Smooth muscle cell (in vitro differentiated cells): ENCODE measurements at regions not wholly inside any gene's neighbourhood (a gene's known extent, or its start where the extent isn't known, plus 50 kb on each side); places are given as distances from the start of the nearest gene placed in this dataset.

ENCODE experiments used
- DNase-seq: peaks from one replicate; lab custom pipeline; 2025; ENCODE audit not compliant: unreplicated experiment; lab: John Stamatoyannopoulos, UW
- H2AFZ ChIP-seq: fragments of 200-600 bp; sonication (generic); 2 replicates; pipeline ENCODE4 v1.6.0; 2016; ENCODE audit warnings: antibody characterized with exemption, low read depth, mild to moderate bottlenecking
- H3F3A ChIP-seq: fragments of 200-600 bp; sonication (generic); 2 replicates; pipeline ENCODE4 v1.6.0; 2017; ENCODE audit warnings: antibody characterized with exemption, low read depth
- H3K27ac ChIP-seq: fragments of 200-600 bp; sonication (generic); 2 replicates; pipeline ENCODE4 v1.5.1; 2016; ENCODE audit warnings: low read depth, mild to moderate bottlenecking
- H3K27me3 ChIP-seq: fragments of 200-600 bp; sonication (generic); 2 replicates; pipeline ENCODE4 v1.6.1; 2016; ENCODE audit warnings: low read depth, mild to moderate bottlenecking
- H3K36me3 ChIP-seq: fragments of 200-600 bp; sonication (generic); 2 replicates; pipeline ENCODE4 v1.5.1; 2016; ENCODE audit warnings: low read depth
- H3K4me1 ChIP-seq: fragments of 200-600 bp; sonication (generic); 2 replicates; pipeline ENCODE4 v1.5.1; 2016; ENCODE audit warnings: low read depth
- H3K4me2 ChIP-seq: fragments of 200-600 bp; sonication (generic); 2 replicates; pipeline ENCODE4 v1.6.0; 2016; ENCODE audit warnings: mild to moderate bottlenecking
- H3K4me3 ChIP-seq: fragments of 200-600 bp; sonication (generic); 2 replicates; pipeline ENCODE4 v1.5.1; 2016; ENCODE audit warnings: mild to moderate bottlenecking
- H3K79me2 ChIP-seq: fragments of 200-600 bp; sonication (generic); 2 replicates; pipeline ENCODE4 v1.6.0; 2016; ENCODE audit warnings: low read depth, mild to moderate bottlenecking
- H3K9ac ChIP-seq: fragments of 200-600 bp; sonication (generic); 2 replicates; pipeline ENCODE4 v1.6.0; 2016; ENCODE audit warnings: low read depth
- H3K9me3 ChIP-seq: fragments of 200-600 bp; sonication (generic); replicated peaks from 2 replicates; pipeline ENCODE4 v1.5.1; 2016; ENCODE audit warnings: low read depth
- H4K20me1 ChIP-seq: fragments of 200-600 bp; sonication (generic); 2 replicates; pipeline ENCODE4 v1.6.0; 2016; ENCODE audit warnings: low read depth
- CTCF ChIP-seq: fragments of 200-600 bp; sonication (generic); IDR thresholded peaks from 2 replicates; pipeline ENCODE4 v1.5.1; 2017; ENCODE audit warnings: borderline replicate concordance, mild to moderate bottlenecking, antibody characterized with exemption; ENCODE audit not compliant: insufficient read depth, poor library complexity, severe bottlenecking
- WGBS: methylation state at CpG from one replicate; pipeline ENCODE4 v1.1.7; 2016; ENCODE audit warnings: low lambda C conversion rate; 5-methylcytosine and 5-hydroxymethylcytosine counted together

- Histone ChIP-seq H3K27me3 (no peaks in the 10 kb centered on the region), H3K9ac (no peak overlapping the region), H3K4me1 (no peaks in the 10 kb centered on the region), H3K36me3 (peaks cover 5% of the 10 kb centered on the region), H3F3A (no peaks in the 10 kb centered on the region), H3K27ac (no peak overlapping the region), H3K4me2 (no peak overlapping the region), H2AFZ (no peak overlapping the region), H4K20me1 (no peaks in the 10 kb centered on the region), H3K9me3 (peaks cover 10% of the 10 kb centered on the region), H3K79me2 (no peaks in the 10 kb centered on the region), H3K4me3 (no peak overlapping the region)
- TF ChIP-seq CTCF: no peak
- WGBS: 86% methylated on average over 5 of the region's 5 CpGs
- no peak for DNase-seq
Observed at GRCh38 chr13:44104969-44105368, 225.3 kb downstream of the LACC1 start.

DNA sequence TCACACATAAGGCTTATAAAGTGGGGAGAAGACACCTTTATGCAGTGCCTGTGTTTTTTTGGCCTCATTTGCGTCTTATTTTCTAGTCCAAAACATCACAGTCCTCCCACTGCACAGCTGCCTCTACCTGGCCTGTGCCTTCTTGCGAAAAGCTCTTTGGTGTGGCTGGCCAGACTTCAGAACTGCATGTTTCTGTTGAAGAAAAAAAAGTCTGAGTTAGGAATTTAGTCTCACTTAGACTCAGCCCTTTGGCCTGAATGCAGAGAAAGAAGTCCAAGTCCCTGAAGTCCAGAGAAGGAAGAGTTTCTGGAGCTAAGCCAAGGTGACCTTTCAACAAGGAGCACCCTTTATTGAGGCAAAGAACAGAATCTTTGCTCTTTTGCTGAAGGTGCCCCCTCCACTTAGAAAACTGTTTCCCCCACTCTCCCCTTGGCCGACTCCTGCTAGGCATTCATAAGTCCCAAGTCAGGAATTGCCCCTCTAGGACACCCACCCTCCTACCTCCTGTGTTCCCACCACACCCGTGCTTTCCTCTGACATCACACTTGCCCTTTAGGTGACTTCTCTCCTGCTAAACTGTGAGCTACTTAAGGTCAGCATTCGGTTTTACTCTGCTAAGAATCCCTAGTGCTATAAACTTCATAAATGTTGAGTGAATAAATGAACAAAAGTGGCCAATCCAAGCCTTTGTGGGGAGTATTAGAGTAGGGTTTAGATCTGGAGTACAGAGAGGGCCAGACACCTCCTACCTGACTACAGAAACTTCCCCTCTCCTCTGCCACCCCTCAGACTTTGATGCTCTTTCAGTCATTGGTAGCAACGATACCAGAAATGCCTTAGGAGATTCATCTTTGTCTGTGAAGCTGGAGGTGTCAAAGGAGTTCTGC, 226.8 kb downstream of the LACC1 start:
- Histone ChIP-seq H3K9ac (no peak overlapping the region), H3F3A (no peaks in the 10 kb centered on the region), H3K27me3 (no peaks in the 10 kb centered on the region), H3K36me3 (no peaks in the 10 kb centered on the region), H3K4me2 (no peak overlapping the region), H3K4me3 (no peak overlapping the region), H3K4me1 (no peaks in the 10 kb centered on the region), H3K79me2 (no peaks in the 10 kb centered on the region), H3K27ac (no peak overlapping the region), H2AFZ (no peak overlapping the region), H4K20me1 (no peaks in the 10 kb centered on the region), H3K9me3 (peaks cover 7% of the 10 kb centered on the region)
- TF ChIP-seq CTCF: no peak
- DNase-seq: no peak
- 90% methylated on average over 6 of the region's 6 CpGs for WGBS

GRCh38 chr13:44107357-44108121, 227.8 kb downstream of the LACC1 start:
- TF ChIP-seq CTCF: no peak
- Histone ChIP-seq H3K9me3 (peaks cover 3% of the 10 kb centered on the region), H3K4me1 (no peaks in the 10 kb centered on the region), H3K36me3 (no peaks in the 10 kb centered on the region), H2AFZ (no peak overlapping the region), H3K4me2 (no peak overlapping the region), H4K20me1 (no peaks in the 10 kb centered on the region), H3K4me3 (no peak overlapping the region), H3K9ac (no peak overlapping the region), H3K27me3 (no peaks in the 10 kb centered on the region), H3F3A (no peaks in the 10 kb centered on the region), H3K27ac (no peak overlapping the region), H3K79me2 (no peaks in the 10 kb centered on the region)
- no peak for DNase-seq
- 81% methylated on average over 10 of the region's 10 CpGs for WGBS
